SK-N-SH (cell line): ENCODE measurements at regions not wholly inside any gene's neighbourhood (a gene's known extent, or its start where the extent isn't known, plus 50 kb on each side); places are given as distances from the start of the nearest gene placed in this dataset.

ENCODE experiments used
- CTCF ChIA-PET: fragments of 300-600, 350-600 bp; formaldehyde crosslinking; extraction: SDS; loops from one replicate; lab custom pipeline; 2021; lab: Yijun Ruan, JAX
- POLR2A ChIA-PET: fragments of 350-600 bp; sonication (Branson Sonifier 250); formaldehyde crosslinking; extraction: SDS; loops from one replicate; lab custom pipeline; 2020; ENCODE audit warnings: antibody characterized with exemption, inconsistent platforms; lab: Yijun Ruan, JAX
- DNase-seq: peaks from one replicate; pipeline ENCODE4 v3.0.0; 2012
- H2AFZ ChIP-seq: fragments of 200-600 bp; sonication (generic); 2 replicates; pipeline ENCODE4 v1.8.1; 2016; ENCODE audit warnings: antibody characterized with exemption, mild to moderate bottlenecking, low read depth
- H3F3A ChIP-seq: fragments of 200-600 bp; sonication (generic); replicated peaks from 2 replicates; pipeline ENCODE3; 2016; ENCODE audit warnings: antibody characterized with exemption, mild to moderate bottlenecking; ENCODE audit not compliant: insufficient read depth
- H3K27ac ChIP-seq, 2 experiments: fragments of 200-500 bp in 1 of 2; fragments of 200-600 bp in 1 of 2; sonication (Bioruptor generic) in 1 of 2; sonication (generic), shearing (Covaris generic) in 1 of 2; 2 replicates each; pipeline versions ENCODE4 v1.5.1 to v1.6.1; 2014 to 2016; ENCODE audit warnings: low read depth in 2 of 2, inconsistent platforms in 1 of 2, low read length in 1 of 2, mild to moderate bottlenecking in 1 of 2, mixed read lengths in 1 of 2
- H3K27me3 ChIP-seq: fragments of 200-600 bp; sonication (generic), shearing (Covaris generic); 2 replicates; pipeline ENCODE4 v1.6.1; 2016; ENCODE audit warnings: mixed run types; ENCODE audit not compliant: insufficient read depth
- H3K36me3 ChIP-seq, 2 experiments: fragments of 200-500 bp in 1 of 2; fragments of 200-600 bp in 1 of 2; sonication (Bioruptor generic) in 1 of 2; sonication (generic) in 1 of 2; replicated peaks in 1 of 2; 2 replicates each; pipeline versions ENCODE3 to v1.5.1; 2014 to 2016; ENCODE audit warnings: low read length in 1 of 2, mild to moderate bottlenecking in 1 of 2; ENCODE audit not compliant: insufficient read depth in 2 of 2, control insufficient read depth in 1 of 2
- H3K4me1 ChIP-seq, 2 experiments: fragments of 200-500 bp in 1 of 2; fragments of 200-600 bp in 1 of 2; sonication (Bioruptor generic) in 1 of 2; sonication (generic), shearing (Covaris generic) in 1 of 2; 2 replicates each; pipeline versions ENCODE4 v1.5.1 to v1.6.1; 2014 to 2016; ENCODE audit warnings: low read depth in 1 of 2, low read length in 1 of 2, mixed run types in 1 of 2; ENCODE audit not compliant: insufficient read depth in 2 of 2, control insufficient read depth in 1 of 2
- H3K4me2 ChIP-seq: fragments of 200-600 bp; sonication (generic), shearing (Covaris generic); 2 replicates; pipeline ENCODE4 v1.6.1; 2017; ENCODE audit warnings: mixed run types
- H3K4me3 ChIP-seq, 2 experiments: fragments of 200-500 bp in 1 of 2; fragments of 200-600 bp in 1 of 2; sonication (Bioruptor generic) in 1 of 2; sonication (generic), shearing (Covaris generic) in 1 of 2; 2 replicates each; pipeline versions ENCODE4 v1.5.1 to v1.8.1; 2014 to 2016; ENCODE audit warnings: low read depth in 2 of 2, inconsistent platforms in 1 of 2, low read length in 1 of 2, mild to moderate bottlenecking in 1 of 2, mixed read lengths in 1 of 2, moderate library complexity in 1 of 2
- H3K79me2 ChIP-seq: fragments of 200-600 bp; sonication (generic); 2 replicates; pipeline ENCODE4 v1.8.1; 2017; ENCODE audit warnings: mild to moderate bottlenecking; ENCODE audit not compliant: insufficient read depth
- H3K9ac ChIP-seq: fragments of 200-600 bp; sonication (generic); 2 replicates; pipeline ENCODE4 v1.6.1; 2017; ENCODE audit warnings: mixed run types
- H3K9me2 ChIP-seq: fragments of 200-600 bp; sonication (generic); 2 replicates; pipeline ENCODE4 v1.6.1; 2017; ENCODE audit warnings: mixed run types
- H3K9me3 ChIP-seq: fragments of 200-600 bp; sonication (generic); 2 replicates; pipeline ENCODE4 v1.6.1; 2017; ENCODE audit warnings: mixed run types, mild to moderate bottlenecking, moderate library complexity
- H4K20me1 ChIP-seq: fragments of 200-600 bp; sonication (generic); 2 replicates; pipeline ENCODE4 v1.6.1; 2017; ENCODE audit warnings: mild to moderate bottlenecking, mixed run types; ENCODE audit not compliant: insufficient read depth
- ELF1 ChIP-seq: IDR thresholded peaks from 2 replicates; pipeline ENCODE4 v1.4.0; 2012
- EZH2phosphoT487 ChIP-seq: fragments of 200-600 bp; sonication (generic); IDR thresholded peaks from 2 replicates; pipeline ENCODE4 v1.6.1; 2017; ENCODE audit warnings: low read depth, mixed run types, mild to moderate bottlenecking, antibody characterized with exemption, moderate library complexity, borderline replicate concordance
- FOXJ3 ChIP-seq: sonication (generic); formaldehyde crosslinking; IDR thresholded peaks from 2 replicates; pipeline ENCODE4 v1.5.1; 2020; ENCODE audit warnings: mild to moderate bottlenecking, missing genetic modification reagents
- MEF2A ChIP-seq: IDR thresholded peaks from 2 replicates; pipeline ENCODE4 v1.4.0; 2012; ENCODE audit warnings: low read depth, borderline replicate concordance
- NFIC ChIP-seq: IDR thresholded peaks from 2 replicates; pipeline ENCODE4 v1.4.0; 2012; ENCODE audit warnings: borderline replicate concordance
- NRF1 ChIP-seq: IDR thresholded peaks from 2 replicates; pipeline ENCODE4 v1.6.1; 2012; ENCODE audit warnings: low read depth, mild to moderate bottlenecking, low read length
- RAD21 ChIP-seq: IDR thresholded peaks from 2 replicates; pipeline ENCODE4 v1.6.1; 2012; ENCODE audit warnings: mild to moderate bottlenecking, low read length
- RFX5 ChIP-seq: IDR thresholded peaks from 2 replicates; pipeline ENCODE4 v1.6.1; 2012; ENCODE audit warnings: mild to moderate bottlenecking, improper control_type of control experiment, low read length
- SIN3A ChIP-seq: IDR thresholded peaks from 2 replicates; pipeline ENCODE4 v1.6.1; 2012; ENCODE audit warnings: low read depth, mild to moderate bottlenecking, low read length, moderate library complexity, borderline replicate concordance
- TCF12 ChIP-seq: IDR thresholded peaks from 2 replicates; pipeline ENCODE4 v1.4.0; 2012
- TEAD4 ChIP-seq: IDR thresholded peaks from 2 replicates; pipeline ENCODE4 v1.4.0; 2012; ENCODE audit warnings: mild to moderate bottlenecking, borderline replicate concordance; ENCODE audit not compliant: insufficient read depth
- YY1 ChIP-seq: IDR thresholded peaks from 2 replicates; pipeline ENCODE4 v1.4.0; 2012; ENCODE audit warnings: low read depth, mild to moderate bottlenecking
- WGBS: methylation state at CpG from one replicate; pipeline ENCODE4 v1.1.6; 2017; ENCODE audit warnings: low lambda C conversion rate; 5-methylcytosine and 5-hydroxymethylcytosine counted together
- TF ChIP-seq, protein P1 (sequence below): IDR thresholded peaks from 2 replicates; pipeline ENCODE4; 2012
- TF ChIP-seq, protein P2 (sequence below): IDR thresholded peaks from 2 replicates; pipeline ENCODE4 v1.4.0; 2012; ENCODE audit warnings: low read depth
- TF ChIP-seq, protein P3 (sequence below): fragments of 150-350 bp; IDR thresholded peaks from 2 replicates; pipeline ENCODE4 v1.6.1; 2017; ENCODE audit warnings: antibody characterized with exemption, low read length, low read depth, borderline replicate concordance
- TF ChIP-seq, protein P4 (sequence below): IDR thresholded peaks from 2 replicates; pipeline ENCODE4 v1.4.0; 2012; ENCODE audit warnings: low read depth, borderline replicate concordance

DNA sequence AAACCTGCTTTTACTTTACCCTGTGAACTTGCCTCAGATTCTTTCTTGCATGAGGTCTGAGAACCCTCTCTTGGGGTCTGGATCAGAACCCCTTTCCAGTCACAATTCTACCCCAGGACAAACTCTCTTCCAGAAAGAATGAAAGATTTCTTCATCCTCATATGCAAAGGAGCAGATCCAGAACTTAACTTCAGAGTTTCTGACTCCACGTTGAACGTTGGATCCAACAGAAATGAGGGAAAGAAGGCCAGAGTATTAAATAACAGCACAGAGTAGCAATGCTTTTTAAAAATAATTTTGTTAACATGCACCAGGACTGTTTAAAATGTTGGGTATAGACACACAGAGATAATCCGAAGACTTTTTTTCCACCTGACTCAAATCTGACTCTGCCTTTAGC, 632.9 kb upstream of the AUTS2 start:
- H3K27me3 ChIP-seq = no peaks in the 10 kb centered on the region
- H3K36me3 ChIP-seq = no peaks in the 10 kb centered on the region
- H3K9ac ChIP-seq = no peak overlapping the region
- no peaks in the 10 kb centered on the region for H3K79me2 ChIP-seq
- no peak overlapping the region for H3K27ac ChIP-seq
- no peak overlapping the region for H2AFZ ChIP-seq
- H4K20me1 ChIP-seq = no peaks in the 10 kb centered on the region
- CTCF ChIA-PET = interaction anchor here (0.7 kb wide), 1 partner anchor 989 kb away, joined by 3 read pairs; no protein-coding TSS in a partner anchor
- H3K4me3 ChIP-seq = no peak overlapping the region
- POLR2A ChIA-PET = no interaction called here
- WGBS = 50% methylated on average over 3 of the region's 3 CpGs
- H3F3A ChIP-seq = no peaks in the 10 kb centered on the region
- H3K9me2 ChIP-seq = no peaks in the 10 kb centered on the region
- peaks cover 0 to 7% of the 10 kb centered on the region in 2 experiments; a peak in 2 of 4 replicates for H3K4me1 ChIP-seq
- H3K4me2 ChIP-seq = no peak overlapping the region
- TF ChIP-seq SIN3A (no peak), YY1 (no peak), RAD21 (no peak), FOXJ3 (no peak), RFX5 (no peak), TEAD4 (no peak), NFIC (no peak), TCF12 (no peak), ELF1 (no peak), MEF2A (no peak), NRF1 (no peak)
- TF ChIP-seq, protein P1, sequence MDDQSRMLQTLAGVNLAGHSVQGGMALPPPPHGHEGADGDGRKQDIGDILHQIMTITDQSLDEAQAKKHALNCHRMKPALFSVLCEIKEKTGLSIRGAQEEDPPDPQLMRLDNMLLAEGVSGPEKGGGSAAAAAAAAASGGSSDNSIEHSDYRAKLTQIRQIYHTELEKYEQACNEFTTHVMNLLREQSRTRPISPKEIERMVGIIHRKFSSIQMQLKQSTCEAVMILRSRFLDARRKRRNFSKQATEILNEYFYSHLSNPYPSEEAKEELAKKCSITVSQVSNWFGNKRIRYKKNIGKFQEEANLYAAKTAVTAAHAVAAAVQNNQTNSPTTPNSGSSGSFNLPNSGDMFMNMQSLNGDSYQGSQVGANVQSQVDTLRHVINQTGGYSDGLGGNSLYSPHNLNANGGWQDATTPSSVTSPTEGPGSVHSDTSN = no peak
- TF ChIP-seq, protein P2, sequence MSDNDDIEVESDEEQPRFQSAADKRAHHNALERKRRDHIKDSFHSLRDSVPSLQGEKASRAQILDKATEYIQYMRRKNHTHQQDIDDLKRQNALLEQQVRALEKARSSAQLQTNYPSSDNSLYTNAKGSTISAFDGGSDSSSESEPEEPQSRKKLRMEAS = no peak
- TF ChIP-seq, protein P3, sequence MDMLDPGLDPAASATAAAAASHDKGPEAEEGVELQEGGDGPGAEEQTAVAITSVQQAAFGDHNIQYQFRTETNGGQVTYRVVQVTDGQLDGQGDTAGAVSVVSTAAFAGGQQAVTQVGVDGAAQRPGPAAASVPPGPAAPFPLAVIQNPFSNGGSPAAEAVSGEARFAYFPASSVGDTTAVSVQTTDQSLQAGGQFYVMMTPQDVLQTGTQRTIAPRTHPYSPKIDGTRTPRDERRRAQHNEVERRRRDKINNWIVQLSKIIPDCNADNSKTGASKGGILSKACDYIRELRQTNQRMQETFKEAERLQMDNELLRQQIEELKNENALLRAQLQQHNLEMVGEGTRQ = no peak
- no peak for DNase-seq
- H3K9me3 ChIP-seq = no peaks in the 10 kb centered on the region

DNA sequence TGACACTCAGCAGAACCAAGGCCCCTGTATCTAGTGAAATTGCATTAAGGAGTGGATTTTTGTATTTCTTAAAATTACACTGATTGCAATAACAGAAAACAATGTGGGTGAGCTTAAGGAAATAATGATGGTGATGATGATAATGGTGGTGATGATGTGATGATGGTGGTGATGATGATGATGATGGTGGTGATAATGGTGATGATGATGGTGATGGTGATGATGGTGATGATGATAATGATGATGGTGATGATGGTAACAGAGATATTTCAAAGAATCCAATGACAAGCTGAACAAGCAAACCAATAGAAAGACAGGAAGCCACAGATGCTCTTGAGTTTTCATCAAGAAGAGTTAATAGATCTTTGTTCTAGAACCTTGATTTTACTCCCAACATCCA, 630.7 kb upstream of the AUTS2 start:
- CTCF ChIA-PET = no interaction called here

More for the DNA sequence above, 630.7 kb upstream of the AUTS2 start:
- Histone ChIP-seq H3K9me3 (no peaks in the 10 kb centered on the region), H3K79me2 (no peaks in the 10 kb centered on the region), H2AFZ (no peak overlapping the region), H3K27me3 (no peaks in the 10 kb centered on the region), H3K4me1 (peaks cover 0 to 7% of the 10 kb centered on the region in 2 experiments; a peak in 2 of 4 replicates), H3K4me3 (no peak overlapping the region), H3F3A (no peaks in the 10 kb centered on the region), H4K20me1 (no peaks in the 10 kb centered on the region), H3K4me2 (no peak overlapping the region), H3K36me3 (no peaks in the 10 kb centered on the region), H3K9me2 (no peaks in the 10 kb centered on the region), H3K27ac (no peak overlapping the region), H3K9ac (no peak overlapping the region)
- DNase-seq = no peak
- no peak for TF ChIP-seq EZH2phosphoT487
- TF ChIP-seq, protein P4, sequence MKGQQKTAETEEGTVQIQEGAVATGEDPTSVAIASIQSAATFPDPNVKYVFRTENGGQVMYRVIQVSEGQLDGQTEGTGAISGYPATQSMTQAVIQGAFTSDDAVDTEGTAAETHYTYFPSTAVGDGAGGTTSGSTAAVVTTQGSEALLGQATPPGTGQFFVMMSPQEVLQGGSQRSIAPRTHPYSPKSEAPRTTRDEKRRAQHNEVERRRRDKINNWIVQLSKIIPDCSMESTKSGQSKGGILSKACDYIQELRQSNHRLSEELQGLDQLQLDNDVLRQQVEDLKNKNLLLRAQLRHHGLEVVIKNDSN = no peak
- POLR2A ChIA-PET = no interaction called here
